RWPE2 (cell line): ENCODE measurements at regions not wholly inside any gene's neighbourhood (a gene's known extent, or its start where the extent isn't known, plus 50 kb on each side); places are given as distances from the start of the nearest gene placed in this dataset.

Experiments used
- ATAC-seq: fragments of 200-7000 bp; cut with Tn5 transposase; 3 replicates; pipeline ENCODE4 v1.9.1; 2021; ENCODE audit warnings: low read depth
- DNase-seq: peaks from one replicate; pipeline ENCODE4 v3.0.0-alpha.2; 2020; ENCODE audit warnings: low spot score
- H3K27ac ChIP-seq: fragments of 450-650 bp; 2 replicates; pipeline ENCODE4 v1.5.1; 2017; ENCODE audit warnings: mild to moderate bottlenecking; ENCODE audit not compliant: poor library complexity, severe bottlenecking
- H3K27me3 ChIP-seq: fragments of 250-450 bp; sonication (Bioruptor Pico); 2 replicates; pipeline ENCODE4 v1.5.1; 2021; ENCODE audit warnings: mild to moderate bottlenecking, moderate library complexity; ENCODE audit not compliant: insufficient read depth, poor library complexity, severe bottlenecking
- H3K36me3 ChIP-seq: fragments of 250-450 bp; sonication (Bioruptor Pico); 2 replicates; pipeline ENCODE4 v1.5.1; 2020; ENCODE audit warnings: low read depth, mild to moderate bottlenecking, moderate library complexity
- H3K4me1 ChIP-seq: fragments of 250-450 bp; sonication (Bioruptor Pico); 2 replicates; pipeline ENCODE4 v1.5.1; 2021; ENCODE audit warnings: mild to moderate bottlenecking, moderate library complexity; ENCODE audit not compliant: insufficient read depth, poor library complexity, severe bottlenecking
- H3K4me3 ChIP-seq: fragments of 250-450 bp; sonication (Bioruptor Pico); 2 replicates; pipeline ENCODE4 v1.5.1; 2021; ENCODE audit warnings: mild to moderate bottlenecking, moderate library complexity; ENCODE audit not compliant: severe bottlenecking
- H3K9me3 ChIP-seq: fragments of 250-450 bp; sonication (Bioruptor Pico); 2 replicates; pipeline ENCODE4 v1.5.1; 2021; ENCODE audit warnings: mild to moderate bottlenecking, moderate library complexity; ENCODE audit not compliant: severe bottlenecking
- TF ChIP-seq, protein P1 (sequence below): fragments of 450-650 bp; IDR thresholded peaks from one replicate; pipeline ENCODE4 v1.5.1; 2017; ENCODE audit warnings: mild to moderate bottlenecking, moderate library complexity; ENCODE audit not compliant: poor library complexity, severe bottlenecking

- Histone ChIP-seq H3K27ac (no peak overlapping the region), H3K27me3 (no peaks in the 10 kb centered on the region), H3K9me3 (no peaks in the 10 kb centered on the region), H3K4me1 (no peaks in the 10 kb centered on the region), H3K36me3 (no peaks in the 10 kb centered on the region), H3K4me3 (no peak overlapping the region)
- TF ChIP-seq, protein P1, sequence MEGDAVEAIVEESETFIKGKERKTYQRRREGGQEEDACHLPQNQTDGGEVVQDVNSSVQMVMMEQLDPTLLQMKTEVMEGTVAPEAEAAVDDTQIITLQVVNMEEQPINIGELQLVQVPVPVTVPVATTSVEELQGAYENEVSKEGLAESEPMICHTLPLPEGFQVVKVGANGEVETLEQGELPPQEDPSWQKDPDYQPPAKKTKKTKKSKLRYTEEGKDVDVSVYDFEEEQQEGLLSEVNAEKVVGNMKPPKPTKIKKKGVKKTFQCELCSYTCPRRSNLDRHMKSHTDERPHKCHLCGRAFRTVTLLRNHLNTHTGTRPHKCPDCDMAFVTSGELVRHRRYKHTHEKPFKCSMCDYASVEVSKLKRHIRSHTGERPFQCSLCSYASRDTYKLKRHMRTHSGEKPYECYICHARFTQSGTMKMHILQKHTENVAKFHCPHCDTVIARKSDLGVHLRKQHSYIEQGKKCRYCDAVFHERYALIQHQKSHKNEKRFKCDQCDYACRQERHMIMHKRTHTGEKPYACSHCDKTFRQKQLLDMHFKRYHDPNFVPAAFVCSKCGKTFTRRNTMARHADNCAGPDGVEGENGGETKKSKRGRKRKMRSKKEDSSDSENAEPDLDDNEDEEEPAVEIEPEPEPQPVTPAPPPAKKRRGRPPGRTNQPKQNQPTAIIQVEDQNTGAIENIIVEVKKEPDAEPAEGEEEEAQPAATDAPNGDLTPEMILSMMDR = no peak
- DNase-seq (no peak), ATAC-seq (no peak)
Observed at GRCh38 chr13:97786510-97786909, 167.0 kb upstream of the IPO5 start.

GRCh38 chr13:97797553-97797952, 155.9 kb upstream of the IPO5 start:
- H3K27me3 ChIP-seq = no peaks in the 10 kb centered on the region
- H3K36me3 ChIP-seq = no peaks in the 10 kb centered on the region
- H3K27ac ChIP-seq = no peak overlapping the region
- no peak overlapping the region for H3K4me3 ChIP-seq
- H3K9me3 ChIP-seq = no peaks in the 10 kb centered on the region
- DNase-seq = no peak
- TF ChIP-seq, protein P1 = no peak
- no peak for ATAC-seq
- no peaks in the 10 kb centered on the region for H3K4me1 ChIP-seq

DNA sequence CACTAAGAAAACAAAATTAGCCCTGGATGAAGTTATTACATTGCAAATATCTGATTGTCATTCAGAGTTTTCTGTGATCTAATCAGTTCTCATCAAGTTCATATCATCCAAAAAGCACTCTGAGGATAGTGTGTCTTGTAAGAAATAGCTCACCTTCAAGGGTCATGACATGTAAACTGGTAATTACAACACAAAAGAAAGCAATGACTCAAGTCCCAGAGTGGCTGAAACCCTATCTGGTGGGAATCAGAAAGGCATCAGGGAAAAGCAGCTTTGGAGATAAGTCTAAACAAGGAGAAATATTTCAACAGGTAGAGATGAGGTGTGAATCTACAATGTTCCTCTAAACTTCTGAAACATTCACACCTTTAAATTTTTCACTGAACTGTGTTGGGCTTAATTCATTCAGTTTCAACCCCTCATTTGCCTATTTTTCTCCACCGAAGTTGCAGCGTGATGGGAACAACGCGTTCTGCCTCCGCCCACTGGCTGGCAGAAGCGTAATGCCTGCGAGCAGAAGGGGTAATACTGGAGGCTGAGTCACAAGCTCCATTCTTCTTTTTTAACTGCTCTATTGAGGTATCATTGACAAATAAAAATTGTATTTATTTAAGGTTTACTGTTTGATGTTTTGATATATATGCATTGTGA, 155.2 kb upstream of the IPO5 start:
- Histone ChIP-seq H3K4me3 (no peak overlapping the region), H3K9me3 (no peaks in the 10 kb centered on the region), H3K36me3 (no peaks in the 10 kb centered on the region), H3K27ac (no peak overlapping the region), H3K4me1 (no peaks in the 10 kb centered on the region), H3K27me3 (no peaks in the 10 kb centered on the region)
- DNase-seq (no peak), ATAC-seq (no peak)
- TF ChIP-seq, protein P1 = no peak

DNA sequence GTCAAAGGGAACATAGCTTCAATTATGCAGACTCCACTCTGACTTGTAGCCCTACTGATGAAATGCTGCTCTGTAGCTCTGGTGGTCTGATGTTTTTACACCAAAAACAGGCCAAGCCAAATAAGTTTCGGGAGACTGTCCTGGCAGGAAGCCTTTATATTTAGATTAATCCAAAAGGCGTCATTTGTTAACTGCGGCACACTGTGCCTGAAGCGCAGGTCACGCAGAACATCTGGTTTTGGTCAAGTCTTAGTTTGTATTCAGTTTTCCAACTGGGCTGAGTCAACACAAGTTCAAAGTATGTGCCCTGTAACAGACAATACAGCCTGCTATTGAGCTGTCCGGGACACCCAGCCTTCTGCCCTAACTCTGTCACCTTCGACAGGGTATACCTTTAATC, 154.6 kb upstream of the IPO5 start:
- Histone ChIP-seq H3K4me1 (no peaks in the 10 kb centered on the region), H3K4me3 (no peak overlapping the region), H3K27me3 (no peaks in the 10 kb centered on the region), H3K27ac (no peak overlapping the region), H3K36me3 (no peaks in the 10 kb centered on the region), H3K9me3 (no peaks in the 10 kb centered on the region)
- TF ChIP-seq, protein P1 = no peak
- ATAC-seq = no peak
- no peak for DNase-seq

DNA sequence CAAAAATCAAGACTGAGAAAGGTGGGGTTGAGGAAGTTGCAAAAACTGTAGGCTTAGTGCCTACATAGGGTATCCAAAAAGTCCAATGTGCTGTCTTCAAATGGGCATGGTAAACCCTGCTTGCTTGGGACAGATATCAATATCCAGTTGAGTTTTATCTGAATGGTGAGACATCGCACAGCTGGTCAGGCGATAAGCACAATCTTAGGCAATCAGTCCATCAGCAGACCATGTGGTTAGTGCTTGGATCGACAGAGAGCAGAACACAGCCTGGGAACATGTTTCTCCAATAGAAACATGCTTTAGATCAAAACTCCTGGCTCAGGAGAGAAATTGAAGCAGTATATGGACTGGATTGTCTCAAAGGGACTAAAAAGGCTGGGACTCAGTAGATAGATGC, 151.3 kb upstream of the IPO5 start:
- Histone ChIP-seq H3K4me1 (no peaks in the 10 kb centered on the region), H3K27me3 (peaks cover 5% of the 10 kb centered on the region), H3K27ac (no peak overlapping the region), H3K36me3 (no peaks in the 10 kb centered on the region), H3K9me3 (no peaks in the 10 kb centered on the region), H3K4me3 (no peak overlapping the region)
- no peak for DNase-seq
- no peak for ATAC-seq
- TF ChIP-seq, protein P1 = no peak
